GM19438 (cell line): ENCODE measurements at regions not wholly inside any gene's neighbourhood (a gene's known extent, or its start where the extent isn't known, plus 50 kb on each side); places are given as distances from the start of the nearest gene placed in this dataset.

Experiments
- ATAC-seq: cut with Tn5 transposase; IDR thresholded peaks from one replicate; pipeline ENCODE4 v1.9.1; 2021; ENCODE audit warnings: low read depth; ENCODE audit not compliant: unreplicated experiment

DNA sequence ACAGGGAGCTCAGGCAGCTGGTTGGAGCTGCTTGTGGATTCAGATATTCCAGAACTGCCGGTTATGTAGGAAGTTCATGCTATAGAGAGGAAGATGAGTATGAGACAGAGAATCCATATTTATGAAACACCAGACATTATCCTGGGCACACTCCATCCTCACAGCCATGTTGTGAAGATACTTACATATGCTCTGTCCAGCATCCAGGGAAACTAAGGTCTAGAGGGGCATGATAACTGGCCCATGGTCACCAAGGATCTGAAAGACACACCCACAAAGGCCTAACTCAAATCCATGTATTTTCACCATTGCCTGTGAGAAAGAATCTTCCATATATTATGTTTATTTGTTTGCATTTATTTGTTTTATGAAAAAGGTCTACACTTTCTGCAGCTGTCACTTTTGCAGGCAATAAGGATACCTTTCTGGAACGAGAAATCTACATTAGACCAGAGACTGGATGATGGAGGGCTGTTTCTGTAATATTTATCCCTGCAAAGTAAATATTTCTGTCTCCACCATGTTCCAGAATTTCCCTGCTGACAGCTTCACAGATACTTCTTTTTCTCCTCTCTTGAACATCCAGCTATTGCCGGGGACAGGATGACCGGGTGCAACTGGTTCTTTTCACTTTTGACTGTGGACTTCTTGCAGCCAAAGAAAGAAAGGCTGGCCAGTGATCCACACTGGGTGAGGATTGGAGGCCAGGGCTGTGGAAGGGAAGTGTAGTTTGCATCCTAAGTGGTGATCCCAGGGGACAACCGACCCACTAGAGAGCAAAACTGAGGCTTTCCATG, 145.9 kb upstream of the NAV2 start:
- ATAC-seq: no peak

DNA sequence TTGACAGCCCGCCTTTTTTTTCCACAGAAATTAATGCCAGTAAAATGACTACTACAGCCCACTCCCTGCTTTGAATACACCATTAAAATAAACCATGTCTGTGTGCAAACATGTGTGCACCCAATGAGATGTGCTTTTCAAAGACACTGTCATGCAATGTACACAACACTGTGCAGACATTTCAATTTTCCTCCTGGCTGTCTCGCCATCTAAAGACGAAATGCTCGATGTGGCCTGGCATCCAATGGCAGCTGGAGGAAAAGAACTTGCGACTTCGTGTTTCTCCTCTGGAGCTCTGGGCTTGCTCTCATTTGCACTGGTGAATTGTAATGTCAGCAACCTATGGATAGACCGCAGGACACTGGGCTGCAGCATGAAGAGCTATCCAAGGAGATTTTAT, 147.0 kb upstream of the NAV2 start:
- ATAC-seq: no peak

DNA sequence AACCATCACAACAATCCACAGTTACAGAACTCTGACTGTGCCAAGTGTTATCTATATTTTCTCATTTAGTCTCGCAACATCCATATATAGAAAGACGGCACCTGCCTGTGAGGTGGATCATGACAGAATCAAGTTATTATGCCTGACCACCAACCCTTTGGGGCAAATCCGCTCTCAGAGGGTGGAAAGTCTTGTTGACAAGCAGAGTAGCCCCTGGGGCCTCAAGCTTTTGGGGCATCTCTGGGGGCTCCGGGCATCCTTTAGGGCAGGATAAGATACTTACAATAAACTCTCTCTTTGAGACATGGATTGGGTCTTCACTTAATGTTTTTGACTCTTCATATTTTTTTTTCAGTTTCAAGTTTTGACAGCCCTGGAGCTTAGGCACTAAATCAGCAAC, 150.5 kb upstream of the NAV2 start:
- no peak for ATAC-seq

DNA sequence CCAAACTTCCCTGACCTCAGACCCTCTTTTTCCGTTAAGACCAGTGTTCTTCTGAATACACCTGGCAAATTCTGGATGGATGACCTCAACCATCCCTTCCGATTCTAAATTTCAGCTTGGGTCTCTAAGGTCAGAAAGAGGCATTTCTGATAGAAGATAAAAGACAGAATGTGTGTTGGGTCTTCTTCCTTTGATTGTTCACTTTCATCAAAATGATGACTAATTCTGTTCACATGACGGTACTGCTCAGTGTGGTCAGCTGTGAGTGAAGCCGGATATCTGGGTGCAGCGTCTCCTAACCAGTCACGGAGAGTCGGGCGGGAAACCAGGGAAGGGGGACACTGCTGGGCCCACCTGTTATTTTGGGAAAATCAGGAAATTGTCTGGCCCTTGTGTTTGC, 151.6 kb upstream of the NAV2 start:
- no peak for ATAC-seq

DNA sequence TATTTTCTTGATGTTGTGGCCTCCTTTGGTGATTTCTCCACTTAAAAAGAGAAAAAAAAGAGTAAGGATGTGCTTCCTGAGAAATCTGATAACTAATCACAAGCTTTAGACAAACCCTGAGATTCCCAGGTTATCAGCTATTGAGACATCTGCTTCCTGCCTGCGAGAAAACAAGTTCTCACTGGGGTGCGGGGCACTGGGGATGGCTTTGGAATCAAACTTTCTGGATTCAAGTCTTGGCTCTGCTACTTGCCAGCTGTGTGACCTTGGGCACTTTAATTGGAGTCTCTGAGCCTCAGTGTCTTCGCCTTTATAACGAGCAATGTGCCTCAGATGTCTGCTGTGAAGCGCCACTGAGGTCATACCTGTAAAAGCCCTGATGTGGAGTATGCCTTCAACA, 152.5 kb upstream of the NAV2 start:
- no peak for ATAC-seq

DNA sequence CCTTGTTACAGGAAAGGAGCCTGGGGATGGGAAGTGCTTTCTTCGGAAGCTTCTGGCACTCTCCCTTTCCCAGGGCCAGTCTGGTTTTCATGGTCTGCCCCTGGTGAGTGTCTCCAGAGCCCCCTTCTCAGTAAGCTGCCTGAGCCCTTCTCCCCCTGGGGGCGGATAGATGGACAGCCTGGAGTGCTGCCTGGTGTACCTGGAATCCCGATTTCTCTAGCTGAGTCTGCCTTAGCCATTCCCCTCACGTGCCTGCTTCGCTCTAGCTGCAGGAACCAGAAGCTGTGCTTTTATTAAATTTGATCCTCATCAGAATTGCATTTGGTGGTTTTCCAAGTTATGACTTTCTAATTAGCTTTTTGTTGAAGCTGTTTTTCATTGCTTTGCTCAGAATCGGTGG, 152.9 kb upstream of the NAV2 start:
- no peak for ATAC-seq

DNA sequence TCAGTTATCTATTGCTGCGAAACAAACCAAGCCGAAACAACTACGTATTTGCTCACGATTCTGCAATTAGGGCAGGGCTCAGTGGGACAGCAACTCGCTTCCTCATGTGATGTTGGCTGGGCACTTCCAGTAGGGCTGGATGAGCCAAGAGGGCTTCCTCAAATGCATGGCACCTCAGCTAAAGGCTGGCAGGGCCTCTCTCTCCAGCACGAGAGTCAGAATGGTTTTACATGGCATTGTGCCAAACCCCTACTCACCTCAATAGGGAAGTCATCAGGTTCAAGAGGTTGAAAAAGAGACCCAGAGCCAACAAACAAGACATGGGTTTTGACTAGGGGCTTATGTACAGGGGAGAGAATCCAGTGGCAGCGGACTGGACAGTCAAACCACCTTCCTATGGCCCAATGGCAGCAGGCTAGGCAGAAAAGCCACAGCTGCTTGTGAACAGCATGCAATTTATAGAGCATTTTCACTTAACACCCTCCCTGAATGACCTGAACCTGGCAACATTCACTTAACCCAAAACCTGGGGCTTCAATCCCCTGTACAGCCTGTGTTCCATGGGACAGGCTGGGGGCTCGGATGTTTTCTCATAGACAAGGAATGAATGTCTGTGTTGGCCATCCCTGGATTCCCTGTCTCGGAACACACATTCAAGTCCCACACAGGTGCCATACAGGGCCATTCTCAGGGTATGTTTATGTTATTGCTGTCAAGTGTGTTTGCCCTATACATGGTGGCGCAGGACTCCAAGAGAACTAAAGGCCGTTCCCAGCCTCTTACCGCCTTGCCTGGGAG, 154.2 kb upstream of the NAV2 start:
- no peak for ATAC-seq

DNA sequence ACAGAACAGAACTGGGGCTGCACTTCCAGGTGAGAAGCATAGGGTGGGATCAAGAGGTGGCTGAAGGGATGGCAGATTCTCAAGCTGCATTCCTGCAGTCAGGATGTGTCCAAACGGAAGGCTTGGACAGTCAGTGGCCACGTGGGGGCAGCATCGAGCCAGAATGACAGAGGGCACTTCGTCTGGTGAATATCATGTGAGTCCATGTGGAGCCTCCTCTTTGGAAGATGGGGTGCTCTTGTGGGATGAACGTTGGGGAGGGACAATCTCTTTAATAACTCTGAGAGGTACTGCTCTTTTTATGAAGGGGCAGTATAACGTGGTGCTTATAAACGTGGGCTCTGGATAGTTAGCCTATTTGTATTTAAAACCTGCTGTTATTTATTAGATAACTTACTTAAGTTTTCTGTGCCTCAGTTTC, 154.9 kb upstream of the NAV2 start:
- ATAC-seq: no peak

DNA sequence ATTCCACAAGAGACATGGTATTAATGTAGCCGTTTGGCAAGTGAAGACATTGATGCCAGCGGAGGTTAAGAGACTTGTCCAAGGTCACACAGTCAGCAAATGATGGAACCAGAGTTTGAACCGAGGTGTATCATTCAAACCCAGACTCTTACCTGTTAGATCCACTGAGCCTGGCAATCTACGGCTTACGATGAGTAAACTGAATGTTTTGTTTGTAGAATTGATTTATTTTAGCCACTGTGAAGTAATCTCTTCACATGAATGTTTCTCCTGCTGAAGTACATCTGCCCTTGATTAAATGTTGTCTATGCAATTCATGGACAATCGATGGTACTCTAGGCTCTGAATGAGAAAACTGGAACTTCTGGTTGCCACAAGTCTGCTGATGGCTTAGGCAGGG, 155.5 kb upstream of the NAV2 start:
- ATAC-seq: no peak

DNA sequence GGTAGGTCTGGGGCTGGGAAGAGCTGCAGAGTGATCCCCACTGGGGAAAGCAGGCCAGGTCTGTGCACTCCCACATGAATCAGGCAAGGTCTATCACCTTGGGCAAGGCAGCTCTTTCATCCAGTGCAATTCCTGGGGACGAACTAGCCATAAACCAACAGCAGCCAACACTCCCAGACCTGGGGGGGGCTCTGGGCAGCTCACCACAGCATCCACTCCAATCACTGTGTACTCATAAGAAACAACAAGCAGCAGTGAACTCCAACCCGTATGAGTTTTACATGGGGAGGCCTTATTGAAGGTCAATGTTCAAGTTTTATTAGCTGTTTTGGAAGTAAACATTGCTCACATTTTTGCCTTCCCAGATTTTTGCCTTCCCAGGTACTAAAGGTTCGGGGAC, 157.4 kb upstream of the NAV2 start:
- ATAC-seq: no peak

DNA sequence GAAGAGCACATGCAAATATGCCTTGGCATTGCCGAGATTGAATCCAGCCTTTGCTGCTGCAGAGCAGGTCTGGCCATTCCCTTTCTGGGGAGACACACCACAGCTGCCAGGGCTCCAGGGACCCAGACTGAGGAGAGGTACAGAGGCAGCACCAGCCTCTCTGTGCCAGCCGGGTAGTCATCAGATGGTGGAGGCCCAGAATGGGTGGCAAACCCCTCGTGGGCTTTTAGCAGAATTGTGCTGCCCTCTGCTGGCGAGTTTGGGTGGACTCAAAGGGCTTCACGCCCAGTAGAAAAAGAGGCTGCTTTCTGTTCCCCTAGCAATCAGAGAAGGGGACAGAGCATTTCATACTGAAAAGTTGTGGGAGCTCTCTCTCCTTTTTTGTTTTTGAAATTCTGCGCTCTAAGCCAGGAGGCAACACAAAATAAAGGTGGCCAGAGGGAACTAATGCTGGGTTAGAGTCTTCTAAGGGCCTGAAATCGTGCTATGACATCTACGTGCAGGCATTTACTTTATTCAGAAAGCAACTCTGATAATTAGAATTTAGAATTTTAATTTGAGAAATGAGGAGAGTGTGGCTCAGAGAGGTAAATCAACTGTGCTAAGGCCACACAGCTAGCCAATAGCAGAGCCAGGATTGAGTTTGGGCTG, 158.8 kb upstream of the NAV2 start:
- ATAC-seq: no peak

DNA sequence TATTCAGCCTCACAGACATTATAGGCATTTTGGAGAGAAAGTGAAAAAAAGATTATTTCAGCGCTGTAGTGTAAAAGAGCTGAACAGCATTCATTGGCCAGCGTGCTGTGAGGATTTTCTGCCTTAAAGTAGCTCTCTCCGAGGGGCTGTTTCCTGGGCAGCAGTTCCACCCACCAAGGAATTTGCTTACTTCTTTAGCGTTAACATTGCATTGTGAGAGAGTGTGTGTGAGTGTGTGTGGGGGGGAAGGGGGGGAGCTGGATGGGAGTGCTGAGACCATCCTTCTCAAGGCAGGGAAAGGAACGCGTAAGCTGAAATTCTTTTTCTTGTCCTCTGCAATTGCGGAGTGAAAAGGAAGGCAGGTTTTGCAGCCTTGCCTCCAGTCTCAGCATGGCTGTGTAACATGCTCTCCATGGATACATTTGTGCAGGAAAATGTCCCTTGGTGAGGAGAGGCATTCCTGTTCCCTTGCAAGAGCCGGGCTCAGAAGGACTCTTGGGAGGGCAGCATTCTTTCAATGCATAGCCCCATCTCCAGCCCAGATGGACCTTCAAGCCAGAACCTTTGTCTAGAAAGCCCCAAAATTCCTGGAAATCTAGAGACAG, 159.9 kb upstream of the NAV2 start:
- no peak for ATAC-seq

DNA sequence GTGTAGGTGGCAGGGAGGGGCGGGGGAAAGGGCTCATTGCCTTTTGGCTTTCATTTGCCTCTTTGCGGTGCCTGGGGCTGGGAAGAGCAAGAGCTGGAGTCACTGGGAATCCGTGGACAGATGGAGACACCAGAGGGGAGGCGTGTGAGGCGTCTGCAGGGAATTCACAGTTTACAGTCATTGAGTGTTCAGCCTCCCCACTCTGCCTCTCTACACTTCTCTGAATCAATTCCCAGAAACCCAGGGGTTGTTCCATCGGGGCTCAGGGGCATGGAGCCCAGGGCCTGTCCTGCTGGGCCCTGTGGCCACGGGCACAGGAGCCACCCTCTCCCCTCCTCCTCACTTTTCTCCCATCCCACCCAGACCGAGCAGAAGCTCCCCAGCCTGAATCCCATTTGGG, 160.5 kb upstream of the NAV2 start:
- ATAC-seq: no peak

DNA sequence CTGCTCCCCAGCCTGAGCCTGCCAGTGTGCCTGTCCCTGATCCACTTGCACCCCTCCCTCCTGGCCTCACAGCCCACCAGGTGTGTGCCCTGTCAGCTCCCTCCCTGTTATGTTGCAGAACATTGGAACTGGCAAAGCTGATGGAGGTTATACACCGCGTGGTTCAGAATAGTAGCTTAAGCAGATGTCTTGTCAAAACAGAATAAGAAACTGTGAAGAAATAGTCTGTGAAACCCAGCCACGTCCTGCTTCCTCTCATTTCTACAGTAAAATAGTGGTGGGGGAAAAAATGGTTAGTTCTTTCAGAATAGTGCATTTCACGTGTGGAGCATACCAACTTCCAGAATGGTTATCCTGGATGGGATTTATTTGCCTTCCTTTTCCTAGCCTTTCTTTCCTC, 161.2 kb upstream of the NAV2 start:
- no peak for ATAC-seq

DNA sequence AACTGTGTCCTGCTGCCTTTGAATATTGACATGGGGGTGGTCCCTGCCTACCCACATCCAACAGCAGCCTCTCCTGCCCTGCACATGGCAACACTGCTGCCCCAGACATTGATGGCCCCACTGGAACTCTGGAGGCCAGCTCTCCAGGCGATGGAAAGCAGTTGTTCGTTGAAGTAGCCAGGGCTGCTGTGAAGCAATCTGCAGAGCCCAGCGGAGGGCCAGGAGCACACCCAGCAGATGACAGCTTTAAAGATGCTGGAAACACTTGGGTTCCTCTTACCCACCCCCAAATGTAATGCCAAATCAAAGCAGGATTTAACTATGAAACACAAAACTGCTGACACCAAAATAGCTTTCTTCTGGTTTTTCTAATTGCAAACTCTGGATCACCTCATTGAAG, 165.6 kb upstream of the NAV2 start:
- ATAC-seq: no peak

DNA sequence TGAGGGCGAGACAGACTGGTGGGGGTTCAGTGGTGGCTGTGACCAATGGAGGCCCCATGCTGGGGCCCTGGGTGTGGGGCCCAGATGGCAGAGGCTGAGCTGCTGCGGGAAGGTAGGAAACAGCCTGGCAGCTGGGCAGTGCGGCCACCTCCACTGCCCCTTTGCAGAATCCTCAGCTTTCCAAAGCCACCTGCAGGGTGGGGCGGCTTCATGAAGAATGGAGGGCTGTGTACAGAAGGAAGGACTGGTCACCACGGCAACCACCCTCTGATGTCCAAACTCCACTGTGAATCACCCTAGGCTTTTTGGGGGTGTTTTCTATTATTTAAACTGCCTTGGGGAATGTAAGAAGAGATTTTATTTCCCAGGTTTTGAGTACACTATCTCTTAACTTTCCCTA, 166.3 kb upstream of the NAV2 start:
- ATAC-seq: no peak

DNA sequence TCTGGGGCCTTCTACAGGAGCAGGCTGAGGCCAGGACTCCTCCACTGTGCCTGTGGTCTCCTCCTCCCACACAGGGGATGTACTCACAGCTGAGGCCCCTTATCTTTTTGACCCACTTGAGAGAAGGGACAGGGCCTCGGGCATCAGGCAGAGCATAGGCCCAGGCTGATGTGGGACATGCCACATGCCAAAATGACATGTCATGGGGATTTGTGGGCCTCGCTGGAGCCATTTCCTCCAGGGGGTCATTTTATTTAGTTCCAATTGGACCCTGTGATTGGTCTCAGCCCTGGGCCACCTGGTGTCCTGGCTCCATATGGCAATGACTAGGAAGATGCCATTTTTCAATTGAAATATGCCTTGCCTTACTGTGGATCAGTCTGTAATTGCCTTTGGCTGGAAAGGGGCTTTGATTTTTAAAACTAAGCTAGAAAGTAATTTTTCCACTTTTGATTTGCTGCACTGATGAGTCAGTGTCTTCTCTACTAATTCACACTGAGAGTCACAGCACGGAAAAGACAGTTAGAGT, 171.1 kb upstream of the NAV2 start:
- no peak for ATAC-seq

DNA sequence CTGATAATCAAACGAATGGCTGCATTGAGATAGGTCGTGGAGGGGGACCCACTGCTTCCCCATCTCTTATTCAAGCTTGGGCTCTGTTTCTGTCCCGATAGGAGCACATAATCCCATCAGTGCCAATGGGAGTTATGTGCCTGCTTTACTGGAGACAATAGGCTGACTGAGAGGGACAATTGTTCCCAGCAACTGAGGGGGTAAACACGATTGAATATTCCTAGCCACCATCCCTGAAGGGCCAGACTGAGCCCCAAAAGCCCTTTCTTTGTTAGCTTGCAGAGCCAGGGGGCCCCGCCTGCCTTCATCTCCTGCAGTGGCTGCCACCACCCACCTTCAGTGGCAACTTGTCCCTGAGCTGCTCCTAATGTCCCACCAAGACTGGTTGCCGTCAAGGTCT, 172.8 kb upstream of the NAV2 start:
- no peak for ATAC-seq

DNA sequence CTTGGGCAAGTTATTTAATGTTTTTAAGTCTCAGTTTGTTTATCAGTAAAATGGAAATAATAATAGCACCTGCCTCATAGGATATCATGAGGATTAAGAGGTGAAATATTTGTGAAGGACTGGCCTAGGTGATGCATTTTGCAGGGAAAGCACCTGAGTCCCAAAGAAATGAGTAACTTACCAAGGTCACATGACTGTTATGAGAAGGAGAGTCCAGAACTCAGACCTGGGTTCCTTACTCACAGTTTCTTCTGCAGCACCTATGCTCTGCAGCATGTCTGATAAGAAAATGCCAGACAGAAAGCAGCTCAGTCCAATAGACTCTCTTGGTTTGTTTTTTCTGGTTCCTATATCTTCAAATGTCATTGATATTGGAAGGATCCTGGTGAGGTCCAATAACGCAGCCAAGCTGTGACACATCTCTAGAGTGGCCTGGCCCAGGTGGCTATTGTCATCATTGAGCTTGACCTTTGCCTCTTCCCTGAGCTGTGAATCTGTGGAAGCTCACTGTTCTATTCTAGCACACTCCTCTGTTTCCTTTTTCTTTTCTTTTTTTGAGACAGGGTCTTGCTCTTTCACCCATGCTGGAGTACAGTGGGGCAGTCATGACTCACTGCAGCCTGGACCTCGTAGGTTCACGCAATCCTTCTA, 174.7 kb upstream of the NAV2 start:
- ATAC-seq: no peak

DNA sequence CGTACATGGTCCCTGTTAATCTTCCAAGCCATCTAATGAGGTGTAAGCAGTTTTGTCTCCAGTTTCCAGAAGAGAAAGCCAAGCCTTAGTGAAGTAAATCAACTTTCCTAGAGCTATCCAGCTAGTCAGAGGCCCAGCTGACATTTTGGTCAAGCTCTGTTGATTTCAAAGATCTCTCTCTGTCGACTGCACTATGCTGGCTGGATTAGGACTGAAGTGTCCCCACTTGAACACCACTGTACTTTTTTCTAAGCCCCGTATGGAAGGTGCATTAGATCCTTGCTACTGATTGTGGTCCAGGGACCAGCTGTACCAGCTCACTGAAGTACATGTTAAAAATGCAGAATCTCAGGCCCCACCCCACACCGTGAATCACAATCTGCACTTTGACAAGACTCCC, 176.5 kb upstream of the NAV2 start:
- ATAC-seq: no peak

DNA sequence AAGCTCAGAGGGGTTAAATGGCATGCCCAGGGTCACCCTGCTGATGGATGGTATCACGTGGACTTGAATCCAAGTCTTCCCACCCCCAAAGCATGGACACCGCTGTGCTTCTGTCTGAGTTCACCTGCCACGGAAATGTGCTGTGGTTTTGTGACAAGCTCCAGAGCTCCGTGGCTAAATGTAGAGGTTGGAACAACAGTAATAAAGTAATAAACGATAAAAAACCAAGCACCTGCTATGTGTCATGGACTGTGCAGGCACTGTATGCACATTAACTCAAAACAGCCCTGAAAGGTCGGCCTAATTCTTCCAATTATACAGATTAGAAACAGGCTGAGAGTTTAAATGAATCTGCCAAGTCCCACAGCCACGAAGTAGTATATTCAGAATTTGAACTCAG, 182.1 kb upstream of the NAV2 start:
- no peak for ATAC-seq
